HG02623 (cell line): ENCODE measurements at regions not wholly inside any gene's neighbourhood (a gene's known extent, or its start where the extent isn't known, plus 50 kb on each side); places are given as distances from the start of the nearest gene placed in this dataset.
"Not testable (repeated sequence)": the region's sequence is repeated elsewhere in the genome, so short reads cannot be mapped to it uniquely, and the experiment has no call there.

ENCODE experiments used
- ATAC-seq: cut with Tn5 transposase; IDR thresholded peaks from one replicate; pipeline ENCODE4 v1.9.1; 2021; ENCODE audit warnings: moderate library complexity; ENCODE audit not compliant: unreplicated experiment

DNA sequence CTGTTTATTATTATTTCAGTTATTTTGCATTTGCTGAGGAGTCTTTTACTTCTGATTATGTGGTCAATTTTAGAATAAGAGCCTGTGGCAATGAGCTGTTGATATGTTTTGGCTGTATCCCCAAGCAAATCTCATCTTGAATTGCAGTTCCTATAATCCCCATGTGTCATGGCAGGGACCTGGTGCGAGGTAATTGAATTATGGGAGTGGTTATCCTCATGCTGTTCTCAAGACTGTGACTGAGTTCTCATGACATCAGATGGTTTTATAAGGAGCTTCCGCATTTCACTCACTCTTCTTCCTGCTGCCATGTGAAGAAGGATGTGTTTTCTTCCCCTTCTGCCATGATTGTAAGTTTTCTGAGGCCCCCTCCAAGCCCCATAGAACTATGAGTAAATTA lies 114.9 kb upstream of the SLCO6A1 start:
- ATAC-seq = no peak

DNA sequence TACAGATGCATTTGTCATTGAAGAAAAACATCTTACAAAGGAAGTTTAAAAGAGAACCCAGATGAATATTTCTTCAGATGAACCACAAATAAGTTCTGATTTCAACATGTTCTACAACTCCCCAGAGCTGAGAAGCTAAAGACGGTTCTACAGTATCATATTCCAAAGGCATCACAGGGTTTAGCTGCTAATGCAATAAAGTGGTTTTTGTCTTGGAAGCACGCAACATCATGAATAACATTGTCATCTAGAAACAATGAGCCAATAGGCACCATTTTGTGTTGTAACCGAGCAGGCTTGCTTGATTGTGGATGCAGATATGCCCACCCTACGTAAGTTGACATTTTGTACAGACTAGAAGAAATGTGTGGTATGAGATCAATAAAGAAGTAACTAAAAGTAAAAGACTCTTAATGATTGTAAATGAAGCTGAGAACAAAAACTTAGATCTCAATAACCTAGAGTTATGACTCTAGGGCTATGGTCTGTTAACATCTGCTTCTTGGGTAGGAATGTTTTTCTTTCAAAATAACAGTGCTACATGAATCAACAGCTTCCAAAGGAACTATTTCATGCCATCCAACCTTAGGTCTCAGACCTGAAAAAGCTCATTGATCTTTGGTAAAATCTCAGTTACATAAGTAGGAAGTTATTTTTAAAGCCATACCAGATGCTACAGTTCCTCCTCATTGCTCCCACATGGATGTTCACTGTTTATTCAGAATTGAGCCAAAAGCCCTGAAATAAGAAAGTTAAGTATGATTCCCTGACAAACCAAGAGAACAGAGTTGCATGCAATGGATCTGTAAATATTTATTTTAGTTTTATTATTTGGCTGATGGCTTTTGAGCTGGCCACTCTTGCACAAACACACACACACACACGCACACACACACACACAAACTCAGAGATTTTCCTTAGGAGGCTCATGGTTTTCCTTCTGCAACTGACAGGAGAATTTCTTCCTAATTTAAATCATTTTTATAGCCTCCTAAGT lies 118.7 kb upstream of the SLCO6A1 start:
- no peak for ATAC-seq

- no peak for ATAC-seq
These were observed 123.5 kb upstream of the SLCO6A1 start for GRCh38 chr5:102622262-102622661.

- ATAC-seq = no peak
These were observed 124.7 kb upstream of the SLCO6A1 start for GRCh38 chr5:102623329-102624065.

- no peak for ATAC-seq
These were observed 125.6 kb upstream of the SLCO6A1 start for GRCh38 chr5:102624405-102624804.

GRCh38 chr5:102625468-102625867 lies 126.7 kb upstream of the SLCO6A1 start:
- ATAC-seq = no peak

- no peak for ATAC-seq
These were observed 127.1 kb upstream of the SLCO6A1 start for GRCh38 chr5:102625928-102626327.

- ATAC-seq = no peak
These were observed 127.8 kb upstream of the PAM start for GRCh38 chr5:102627315-102627714.

GRCh38 chr5:102628441-102629175 lies 126.5 kb upstream of the PAM start:
- no peak for ATAC-seq

- no peak for ATAC-seq
These were observed 125.1 kb upstream of the PAM start for GRCh38 chr5:102629827-102630605.

DNA sequence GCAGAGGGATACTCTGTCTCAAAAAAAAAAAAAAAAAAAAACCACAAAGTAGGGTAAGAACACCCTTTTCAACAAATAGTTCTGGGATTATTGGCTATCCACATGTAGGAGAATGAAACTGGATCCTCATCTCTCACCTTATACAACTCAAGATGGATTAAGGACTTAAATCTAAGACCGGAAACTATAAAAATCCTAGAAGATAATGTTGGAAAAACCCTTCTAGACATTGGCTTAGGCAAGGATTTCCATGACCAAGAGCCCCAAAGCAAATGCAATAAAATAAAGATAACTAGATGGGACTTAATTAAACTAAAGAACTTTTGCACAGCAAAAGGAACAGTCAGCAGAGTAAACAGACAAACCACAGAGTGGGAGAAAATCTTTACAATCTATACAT lies 119.7 kb upstream of the PAM start:
- not testable (repeated sequence) for ATAC-seq

- no peak for ATAC-seq
These were observed 116.8 kb upstream of the PAM start for GRCh38 chr5:102638316-102638715.

DNA sequence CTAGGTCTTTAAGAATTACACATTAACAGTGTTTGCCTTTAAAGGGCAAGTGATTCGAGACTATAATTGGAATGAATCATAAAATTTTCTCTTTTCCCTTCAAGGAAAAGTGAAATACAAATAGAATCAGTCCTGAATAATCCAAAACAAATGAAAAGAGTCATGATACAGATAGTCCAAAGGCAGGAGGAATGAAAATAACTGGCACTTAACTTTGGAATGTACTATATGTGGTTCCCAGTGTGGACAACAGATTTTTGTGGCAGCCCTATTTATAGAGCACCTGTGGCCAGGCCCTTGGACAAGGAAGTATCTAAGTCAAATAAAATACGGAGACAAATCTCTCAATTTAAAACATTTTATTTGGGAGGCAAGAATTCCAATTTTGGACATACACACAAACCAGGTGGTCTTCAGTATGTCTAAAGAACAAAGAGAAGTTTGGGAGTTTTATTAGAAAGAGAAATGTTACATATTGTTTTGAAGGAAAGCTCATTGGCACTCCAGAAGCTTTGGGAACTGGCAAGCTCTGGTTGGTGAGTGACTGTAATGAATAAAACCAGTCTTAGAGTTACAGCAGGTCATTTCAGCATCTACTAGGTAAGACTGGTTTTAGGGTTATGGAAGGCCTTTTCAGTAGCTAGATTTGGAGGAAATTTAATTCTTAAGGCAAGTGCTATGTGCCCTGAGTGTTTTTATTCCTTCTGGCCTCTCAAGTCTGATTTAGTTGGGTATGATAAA lies 116.0 kb upstream of the PAM start:
- no peak for ATAC-seq

GRCh38 chr5:102649731-102650130 lies 105.4 kb upstream of the PAM start:
- no peak for ATAC-seq

GRCh38 chr5:102651466-102651865 lies 103.6 kb upstream of the PAM start:
- no peak for ATAC-seq

- ATAC-seq = no peak
These were observed 100.4 kb upstream of the PAM start for GRCh38 chr5:102654559-102655349.

- no peak for ATAC-seq
These were observed 96.0 kb upstream of the PAM start for GRCh38 chr5:102659151-102659550.

GRCh38 chr5:102660111-102660510 lies 95.0 kb upstream of the PAM start:
- no peak for ATAC-seq
